ENCODE measurements at regions not wholly inside any gene's neighbourhood (a gene's known extent, or its start where the extent isn't known, plus 50 kb on each side); places are given as distances from the start of the nearest gene placed in this dataset.
A peak's percentile ranks its signal among the peaks of the same experiment; 100 is the strongest.

GRCh38 chr14:101407328-101407727, 154.0 kb upstream of the DIO3 start:
- H3K4me3 ChIP-seq = no peak overlapping the region
- H3K9me3 ChIP-seq = no peaks in the 10 kb centered on the region
- DNase-seq (ENCODE audit: extremely low spot score in 2 of 2) = no peak
- H3K27ac ChIP-seq = peak overlapping the region; percentile 78
- intact Hi-C loops (cut with DNase I) = loop anchor here (5.0 kb wide), 1 partner anchor 40 kb away; no protein-coding TSS in a partner anchor
- no peak for TF ChIP-seq POLR2A (IDR thresholded peaks at IDR 0.05)
- TF ChIP-seq POLR2AphosphoS5 (IDR thresholded peaks at IDR 0.05; ENCODE audit: insufficient read depth in 1 of 2, low read depth in 1 of 2) = no peak
- TF ChIP-seq, protein P1, sequence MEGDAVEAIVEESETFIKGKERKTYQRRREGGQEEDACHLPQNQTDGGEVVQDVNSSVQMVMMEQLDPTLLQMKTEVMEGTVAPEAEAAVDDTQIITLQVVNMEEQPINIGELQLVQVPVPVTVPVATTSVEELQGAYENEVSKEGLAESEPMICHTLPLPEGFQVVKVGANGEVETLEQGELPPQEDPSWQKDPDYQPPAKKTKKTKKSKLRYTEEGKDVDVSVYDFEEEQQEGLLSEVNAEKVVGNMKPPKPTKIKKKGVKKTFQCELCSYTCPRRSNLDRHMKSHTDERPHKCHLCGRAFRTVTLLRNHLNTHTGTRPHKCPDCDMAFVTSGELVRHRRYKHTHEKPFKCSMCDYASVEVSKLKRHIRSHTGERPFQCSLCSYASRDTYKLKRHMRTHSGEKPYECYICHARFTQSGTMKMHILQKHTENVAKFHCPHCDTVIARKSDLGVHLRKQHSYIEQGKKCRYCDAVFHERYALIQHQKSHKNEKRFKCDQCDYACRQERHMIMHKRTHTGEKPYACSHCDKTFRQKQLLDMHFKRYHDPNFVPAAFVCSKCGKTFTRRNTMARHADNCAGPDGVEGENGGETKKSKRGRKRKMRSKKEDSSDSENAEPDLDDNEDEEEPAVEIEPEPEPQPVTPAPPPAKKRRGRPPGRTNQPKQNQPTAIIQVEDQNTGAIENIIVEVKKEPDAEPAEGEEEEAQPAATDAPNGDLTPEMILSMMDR (IDR thresholded peaks at IDR 0.05) = no peak
- H3K36me3 ChIP-seq = no peaks in the 10 kb centered on the region
- peaks cover 75% of the 10 kb centered on the region for H3K4me1 ChIP-seq
- H3K27me3 ChIP-seq = no peaks in the 10 kb centered on the region

GRCh38 chr14:101408077-101408831, 153.0 kb upstream of the DIO3 start:
- no peak for DNase-seq (ENCODE audit: extremely low spot score in 2 of 2)
- Histone ChIP-seq H3K9me3 (no peaks in the 10 kb centered on the region), H3K27ac (peak overlapping the region; percentile 78), H3K4me1 (peaks cover 67% of the 10 kb centered on the region), H3K36me3 (no peaks in the 10 kb centered on the region), H3K27me3 (no peaks in the 10 kb centered on the region), H3K4me3 (no peak overlapping the region)
- no peak for TF ChIP-seq POLR2A (IDR thresholded peaks at IDR 0.05)
- TF ChIP-seq, protein P1 (IDR thresholded peaks at IDR 0.05) = no peak
- no peak for TF ChIP-seq POLR2AphosphoS5 (IDR thresholded peaks at IDR 0.05; ENCODE audit: insufficient read depth in 1 of 2, low read depth in 1 of 2)
- intact Hi-C loops (cut with DNase I) = loop anchor here (5.0 kb wide), 1 partner anchor 41 kb away; no protein-coding TSS in a partner anchor

- H3K4me1 ChIP-seq = peaks cover 58% of the 10 kb centered on the region
- no peaks in the 10 kb centered on the region for H3K36me3 ChIP-seq
- H3K4me3 ChIP-seq = no peak overlapping the region
- H3K9me3 ChIP-seq = no peaks in the 10 kb centered on the region
- peak overlapping the region; percentile 78 for H3K27ac ChIP-seq
- no peak for DNase-seq (ENCODE audit: extremely low spot score in 2 of 2)
- intact Hi-C loops (cut with DNase I) = loop anchor here (5.0 kb wide), 1 partner anchor 42 kb away; no protein-coding TSS in a partner anchor
- H3K27me3 ChIP-seq = no peaks in the 10 kb centered on the region
- peak in 1 of 2 donors; percentile 33 for TF ChIP-seq POLR2AphosphoS5 (IDR thresholded peaks at IDR 0.05; ENCODE audit: insufficient read depth in 1 of 2, low read depth in 1 of 2)
- no peak for TF ChIP-seq POLR2A (IDR thresholded peaks at IDR 0.05)
These were observed 152.2 kb upstream of the DIO3 start for GRCh38 chr14:101409006-101409543.

- Histone ChIP-seq H3K27me3 (no peaks in the 10 kb centered on the region), H3K4me1 (peaks cover 52% of the 10 kb centered on the region), H3K36me3 (no peaks in the 10 kb centered on the region), H3K4me3 (no peak overlapping the region), H3K27ac (peak overlapping the region; percentile 78), H3K9me3 (no peaks in the 10 kb centered on the region)
- DNase-seq (ENCODE audit: extremely low spot score in 2 of 2) = no peak
- intact Hi-C loops (cut with DNase I) = no loop called here
- no peak for TF ChIP-seq POLR2AphosphoS5 (IDR thresholded peaks at IDR 0.05; ENCODE audit: insufficient read depth in 1 of 2, low read depth in 1 of 2)
- no peak for TF ChIP-seq POLR2A (IDR thresholded peaks at IDR 0.05)
- TF ChIP-seq, protein P1 (IDR thresholded peaks at IDR 0.05) = no peak
These were observed 151.2 kb upstream of the DIO3 start for GRCh38 chr14:101410126-101410525.

GRCh38 chr14:101411151-101411550, 150.1 kb upstream of the DIO3 start:
- no peaks in the 10 kb centered on the region for H3K9me3 ChIP-seq
- peak overlapping the region; percentile 78 for H3K27ac ChIP-seq
- peaks cover 43% of the 10 kb centered on the region for H3K4me1 ChIP-seq
- no peaks in the 10 kb centered on the region for H3K36me3 ChIP-seq
- DNase-seq (ENCODE audit: extremely low spot score in 2 of 2) = no peak
- TF ChIP-seq POLR2AphosphoS5 (IDR thresholded peaks at IDR 0.05; ENCODE audit: insufficient read depth in 1 of 2, low read depth in 1 of 2) = no peak
- TF ChIP-seq, protein P1 (IDR thresholded peaks at IDR 0.05) = no peak
- TF ChIP-seq POLR2A (IDR thresholded peaks at IDR 0.05) = no peak
- no peaks in the 10 kb centered on the region for H3K27me3 ChIP-seq
- no peak overlapping the region for H3K4me3 ChIP-seq
- intact Hi-C loops (cut with DNase I) = no loop called here

All from vagina (tissue), 2 donors.